ENCODE measurements at regions not wholly inside any gene's neighbourhood (a gene's known extent, or its start where the extent isn't known, plus 50 kb on each side); places are given as distances from the start of the nearest gene placed in this dataset.

DNA sequence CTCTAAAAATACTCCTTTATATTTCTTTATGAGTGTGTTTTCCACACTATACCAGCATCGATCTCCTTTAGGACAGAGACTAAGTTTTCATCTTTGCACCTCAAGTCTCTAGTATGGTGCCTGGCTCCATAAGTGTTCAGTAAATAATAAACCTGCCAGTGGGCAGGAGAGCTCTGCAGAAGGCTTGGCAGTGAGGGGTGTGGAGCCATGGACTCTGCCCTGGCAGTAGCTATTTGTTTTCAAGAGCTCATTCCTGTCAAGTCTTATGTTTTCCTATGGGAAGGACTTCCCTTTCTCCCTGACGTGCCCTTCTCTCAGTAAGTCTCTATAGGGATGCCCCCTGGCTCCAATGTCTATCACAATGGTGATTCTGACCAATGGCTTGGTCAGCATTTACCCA, 252.2 kb downstream of the PIK3R1 start:
- Histone ChIP-seq H3K27me3 (ENCODE audit: control insufficient read depth, insufficient read depth, low read length) (no peaks in the 10 kb centered on the region), H3K4me3 (ENCODE audit: low read depth, low read length) (no peak overlapping the region), H3K36me3 (ENCODE audit: control insufficient read depth, insufficient read depth, low read length) (no peaks in the 10 kb centered on the region), H3K4me1 (ENCODE audit: control insufficient read depth, insufficient read depth, low read length) (0 out of 2 replicates have a peak, but pooled peaks cover 4% of the 10 kb centered on the region), H3K9me3 (ENCODE audit: control insufficient read depth, insufficient read depth, low read depth, low read length) (no peaks in the 10 kb centered on the region), H3K27ac (ENCODE audit: low read depth, low read length) (no peak overlapping the region), H3K9ac (ENCODE audit: low read length) (no peak overlapping the region)

DNA sequence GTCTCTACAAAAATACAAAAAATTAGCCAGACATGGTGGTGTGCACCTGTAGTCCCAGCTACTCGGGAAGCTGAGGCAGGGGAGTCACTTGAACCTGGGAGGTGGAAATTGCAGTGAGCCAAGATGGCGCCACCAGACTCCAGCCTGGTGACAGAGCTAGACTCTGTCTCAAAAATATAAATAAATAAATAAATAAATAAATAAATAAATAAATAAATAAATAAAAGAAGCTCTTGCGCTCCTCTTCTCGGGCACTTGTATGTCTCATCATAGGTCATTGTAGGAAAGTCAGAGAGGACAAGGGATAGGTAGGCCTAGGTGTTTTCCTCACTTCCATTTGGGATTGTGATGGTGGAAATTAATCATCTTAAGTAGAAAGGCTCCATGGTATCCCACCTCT, 252.8 kb downstream of the PIK3R1 start:
- Histone ChIP-seq H3K27me3 (ENCODE audit: control insufficient read depth, insufficient read depth, low read length) (no peaks in the 10 kb centered on the region), H3K4me1 (ENCODE audit: control insufficient read depth, insufficient read depth, low read length) (0 out of 2 replicates have a peak, but pooled peaks cover 4% of the 10 kb centered on the region), H3K9ac (ENCODE audit: low read length) (no peak overlapping the region), H3K9me3 (ENCODE audit: control insufficient read depth, insufficient read depth, low read depth, low read length) (no peaks in the 10 kb centered on the region), H3K36me3 (ENCODE audit: control insufficient read depth, insufficient read depth, low read length) (no peaks in the 10 kb centered on the region), H3K27ac (ENCODE audit: low read depth, low read length) (no peak overlapping the region), H3K4me3 (ENCODE audit: low read depth, low read length) (no peak overlapping the region)

DNA sequence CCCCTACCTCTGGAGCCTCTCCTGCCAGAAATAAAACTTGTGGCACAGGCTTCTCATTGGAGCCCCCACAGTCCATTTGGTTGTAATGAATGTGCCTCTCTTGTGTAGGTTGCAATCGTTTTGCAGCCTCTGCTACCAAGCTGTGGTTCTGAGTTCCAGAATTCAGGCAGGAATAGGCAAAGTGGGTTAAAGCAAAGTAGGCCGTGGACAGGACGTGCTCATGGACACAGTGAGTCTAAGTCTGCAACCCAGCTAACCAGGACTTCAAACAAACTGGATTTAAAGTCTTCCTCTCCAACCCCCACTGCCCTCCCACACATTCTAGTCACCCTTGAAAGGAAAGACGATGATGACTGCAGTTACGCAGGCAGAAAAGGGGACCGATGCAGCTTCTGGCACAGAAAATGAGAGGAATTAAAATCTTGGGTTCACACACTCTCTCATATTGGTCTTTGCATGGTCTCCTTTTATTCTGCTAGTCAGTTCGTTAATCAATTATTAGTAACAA, 260.0 kb downstream of the PIK3R1 start:
- H3K4me1 ChIP-seq (ENCODE audit: control insufficient read depth, insufficient read depth, low read length), result no peaks in the 10 kb centered on the region
- H3K9ac ChIP-seq (ENCODE audit: low read length), result no peak overlapping the region
- no peaks in the 10 kb centered on the region for H3K36me3 ChIP-seq (ENCODE audit: control insufficient read depth, insufficient read depth, low read length)
- no peaks in the 10 kb centered on the region for H3K27me3 ChIP-seq (ENCODE audit: control insufficient read depth, insufficient read depth, low read length)
- H3K9me3 ChIP-seq (ENCODE audit: control insufficient read depth, insufficient read depth, low read depth, low read length), result no peaks in the 10 kb centered on the region
- no peak overlapping the region for H3K27ac ChIP-seq (ENCODE audit: low read depth, low read length)
- H3K4me3 ChIP-seq (ENCODE audit: low read depth, low read length), result no peak overlapping the region

DNA sequence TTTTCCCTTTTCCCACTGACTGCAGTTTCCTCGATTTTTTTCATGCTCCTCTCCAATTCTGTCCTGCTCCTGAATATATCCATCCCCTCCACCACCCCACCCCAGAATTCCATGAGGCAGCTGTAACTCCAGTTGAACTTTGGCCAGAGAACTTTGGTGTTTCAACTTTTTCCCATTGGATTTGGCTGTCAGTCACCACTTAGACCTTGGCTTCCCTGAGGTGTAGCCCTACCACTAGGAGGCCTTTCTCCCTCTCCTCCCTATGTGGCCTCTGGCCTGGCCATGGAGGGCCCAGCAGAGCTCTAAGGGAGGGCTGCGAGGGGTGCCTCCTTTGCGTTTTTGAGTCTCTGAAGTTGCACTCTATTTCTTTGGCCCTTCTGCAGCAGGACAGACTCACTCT, 261.3 kb downstream of the PIK3R1 start:
- Histone ChIP-seq H3K27me3 (ENCODE audit: control insufficient read depth, insufficient read depth, low read length) (no peaks in the 10 kb centered on the region), H3K4me1 (ENCODE audit: control insufficient read depth, insufficient read depth, low read length) (no peaks in the 10 kb centered on the region), H3K36me3 (ENCODE audit: control insufficient read depth, insufficient read depth, low read length) (no peaks in the 10 kb centered on the region), H3K4me3 (ENCODE audit: low read depth, low read length) (no peak overlapping the region), H3K9ac (ENCODE audit: low read length) (no peak overlapping the region), H3K27ac (ENCODE audit: low read depth, low read length) (no peak overlapping the region), H3K9me3 (ENCODE audit: control insufficient read depth, insufficient read depth, low read depth, low read length) (no peaks in the 10 kb centered on the region)

DNA sequence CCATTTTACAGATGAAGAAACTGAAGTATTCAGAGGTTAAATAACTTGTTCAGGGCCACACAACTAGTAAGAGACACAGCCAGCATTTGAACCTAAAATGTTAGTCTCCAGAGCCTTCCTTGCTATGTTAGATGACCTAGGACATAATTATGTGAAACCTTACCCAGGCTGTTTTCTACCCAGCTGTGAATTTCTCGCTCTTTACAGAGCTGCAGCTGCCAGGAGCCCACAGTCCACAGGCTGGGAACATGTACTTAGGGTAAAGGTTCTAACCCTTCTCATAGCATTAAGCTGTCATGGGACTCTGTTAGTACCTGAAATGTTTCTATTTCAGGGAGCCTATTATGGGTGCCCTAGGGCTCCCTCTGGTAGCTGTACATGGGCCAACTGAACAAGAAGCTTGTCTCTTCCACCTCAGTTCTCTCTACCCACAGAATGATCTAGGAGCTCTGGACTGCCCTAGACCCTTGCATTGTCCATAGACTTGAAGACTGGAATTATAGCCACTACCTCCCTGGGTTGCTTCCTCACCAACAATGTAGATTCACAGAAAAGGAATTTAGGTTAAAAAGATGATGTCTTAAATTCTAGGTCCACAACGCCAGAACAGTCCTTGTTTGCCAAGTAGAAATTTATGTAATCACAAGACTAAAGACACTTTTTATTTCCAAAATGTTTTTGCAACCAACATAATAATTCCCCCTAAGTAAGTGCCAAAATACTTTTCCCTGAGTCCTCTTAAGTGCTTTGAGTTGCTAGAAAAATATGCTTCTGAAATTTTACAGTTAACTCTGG, 262.9 kb downstream of the PIK3R1 start:
- Histone ChIP-seq H3K4me3 (ENCODE audit: low read depth, low read length) (no peak overlapping the region), H3K9me3 (ENCODE audit: control insufficient read depth, insufficient read depth, low read depth, low read length) (no peaks in the 10 kb centered on the region), H3K4me1 (ENCODE audit: control insufficient read depth, insufficient read depth, low read length) (no peaks in the 10 kb centered on the region), H3K27ac (ENCODE audit: low read depth, low read length) (no peak overlapping the region), H3K36me3 (ENCODE audit: control insufficient read depth, insufficient read depth, low read length) (no peaks in the 10 kb centered on the region), H3K9ac (ENCODE audit: low read length) (no peak overlapping the region), H3K27me3 (ENCODE audit: control insufficient read depth, insufficient read depth, low read length) (no peaks in the 10 kb centered on the region)

DNA sequence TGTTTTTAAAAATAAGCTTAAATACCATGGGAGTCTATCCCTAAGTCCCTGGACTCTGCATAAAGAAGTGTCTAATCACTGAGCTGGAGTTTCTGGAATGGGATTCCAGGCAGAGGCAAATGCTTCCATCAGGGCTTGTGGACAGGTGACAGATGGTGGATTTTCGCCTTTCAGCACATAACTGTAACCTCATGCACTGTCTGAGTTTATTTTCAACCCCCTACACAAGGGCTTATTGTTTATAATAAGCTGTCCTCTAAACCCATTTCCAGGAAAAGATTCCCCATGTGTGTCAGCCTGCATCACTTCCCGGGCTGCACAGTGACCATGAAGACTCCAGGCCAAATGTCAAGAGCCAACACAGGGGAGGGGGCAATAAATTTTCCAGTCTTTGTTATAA, 264.0 kb downstream of the PIK3R1 start:
- Histone ChIP-seq H3K9me3 (ENCODE audit: control insufficient read depth, insufficient read depth, low read depth, low read length) (no peaks in the 10 kb centered on the region), H3K36me3 (ENCODE audit: control insufficient read depth, insufficient read depth, low read length) (no peaks in the 10 kb centered on the region), H3K27ac (ENCODE audit: low read depth, low read length) (no peak overlapping the region), H3K4me1 (ENCODE audit: control insufficient read depth, insufficient read depth, low read length) (no peaks in the 10 kb centered on the region), H3K27me3 (ENCODE audit: control insufficient read depth, insufficient read depth, low read length) (no peaks in the 10 kb centered on the region), H3K9ac (ENCODE audit: low read length) (no peak overlapping the region), H3K4me3 (ENCODE audit: low read depth, low read length) (no peak overlapping the region)

DNA sequence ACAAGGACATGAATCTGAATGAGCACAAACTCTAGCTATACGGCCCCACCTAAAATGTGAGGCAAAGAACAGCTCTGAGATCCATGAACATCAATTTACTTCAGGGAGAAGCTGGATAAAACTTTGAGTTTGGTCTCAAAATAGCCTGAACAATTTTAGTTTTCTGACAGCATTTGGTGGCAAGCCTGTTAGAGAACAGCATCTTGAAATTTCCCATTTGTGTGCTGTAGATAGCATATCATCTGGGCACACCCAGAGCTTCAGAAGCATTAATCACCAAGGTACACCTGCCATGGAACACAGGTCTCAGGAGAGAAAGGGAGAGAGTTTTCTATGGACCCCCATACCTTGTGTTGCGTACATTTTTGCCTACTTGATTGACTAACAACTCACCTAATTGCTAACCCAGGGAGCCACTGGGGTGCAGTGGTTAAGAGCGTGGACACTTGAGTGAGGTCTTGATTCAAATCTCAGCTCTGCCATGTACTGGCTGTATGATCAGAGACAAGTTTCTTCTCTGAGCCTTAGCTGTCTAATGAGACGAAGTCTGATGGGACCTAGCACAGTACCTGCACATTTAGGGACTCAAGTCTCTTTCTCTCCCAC, 264.9 kb downstream of the PIK3R1 start:
- no peaks in the 10 kb centered on the region for H3K27me3 ChIP-seq (ENCODE audit: control insufficient read depth, insufficient read depth, low read length)
- H3K27ac ChIP-seq (ENCODE audit: low read depth, low read length), result no peak overlapping the region
- no peaks in the 10 kb centered on the region for H3K9me3 ChIP-seq (ENCODE audit: control insufficient read depth, insufficient read depth, low read depth, low read length)
- no peak overlapping the region for H3K4me3 ChIP-seq (ENCODE audit: low read depth, low read length)
- no peak overlapping the region for H3K9ac ChIP-seq (ENCODE audit: low read length)
- H3K36me3 ChIP-seq (ENCODE audit: control insufficient read depth, insufficient read depth, low read length), result no peaks in the 10 kb centered on the region
- no peaks in the 10 kb centered on the region for H3K4me1 ChIP-seq (ENCODE audit: control insufficient read depth, insufficient read depth, low read length)

DNA sequence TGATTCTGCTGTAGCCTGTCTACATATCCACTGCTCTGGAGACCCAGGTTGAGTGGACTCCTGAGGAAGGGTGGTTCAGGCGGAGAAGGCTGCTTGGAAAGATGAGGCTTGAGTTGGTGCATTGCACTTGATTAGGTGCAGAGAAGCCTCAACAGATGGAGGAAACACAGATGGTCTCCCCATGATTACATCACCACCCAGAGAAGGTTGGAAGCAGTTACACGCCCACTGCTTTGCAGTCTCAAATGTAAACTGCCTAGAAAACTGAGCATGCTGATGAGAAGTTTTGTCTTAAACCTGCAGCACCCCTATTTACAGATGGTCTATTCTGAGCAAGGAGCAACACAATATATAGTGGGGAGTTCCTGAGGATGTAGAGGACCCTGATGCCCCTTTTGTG, 266.6 kb downstream of the PIK3R1 start:
- Histone ChIP-seq H3K9ac (ENCODE audit: low read length) (no peak overlapping the region), H3K27me3 (ENCODE audit: control insufficient read depth, insufficient read depth, low read length) (no peaks in the 10 kb centered on the region), H3K9me3 (ENCODE audit: control insufficient read depth, insufficient read depth, low read depth, low read length) (no peaks in the 10 kb centered on the region; the same call in 1 of the 2 replicates), H3K36me3 (ENCODE audit: control insufficient read depth, insufficient read depth, low read length) (no peaks in the 10 kb centered on the region), H3K4me3 (ENCODE audit: low read depth, low read length) (no peak overlapping the region), H3K27ac (ENCODE audit: low read depth, low read length) (no peak overlapping the region), H3K4me1 (ENCODE audit: control insufficient read depth, insufficient read depth, low read length) (no peaks in the 10 kb centered on the region)

DNA sequence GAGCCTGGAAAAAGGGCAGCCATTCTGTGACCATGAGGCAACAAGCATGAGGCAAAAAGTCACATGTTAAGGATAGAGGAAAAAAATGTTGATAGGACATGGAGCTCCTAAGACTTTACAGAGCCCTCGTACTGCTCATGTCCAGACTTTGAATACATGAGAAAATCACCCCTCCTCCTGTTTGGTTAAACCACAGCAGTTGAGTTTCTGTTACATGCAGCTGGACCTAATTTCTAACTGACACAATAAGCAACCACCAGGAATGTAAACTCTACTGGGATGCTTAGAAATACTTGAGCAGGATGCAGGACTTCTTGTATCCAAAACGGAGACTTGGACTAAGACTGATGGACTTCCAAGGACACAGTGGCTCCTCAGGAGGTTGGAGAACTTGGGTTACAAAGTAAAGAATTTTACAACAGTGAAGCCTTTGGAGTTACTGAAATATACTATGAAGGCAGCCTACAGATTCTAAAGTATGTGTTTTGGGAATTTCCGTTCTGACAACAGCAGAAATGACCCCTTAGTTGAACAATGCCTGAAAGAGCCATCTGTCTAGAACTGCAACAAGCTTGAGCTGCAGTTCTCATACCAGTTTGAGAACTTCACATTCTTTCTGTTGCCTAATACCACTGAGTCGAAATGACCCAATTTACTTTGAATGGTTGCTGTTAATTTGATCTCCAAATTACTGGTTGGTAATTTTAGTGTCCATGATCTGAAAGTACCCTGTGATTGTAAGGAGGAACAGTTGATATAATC, 268.9 kb downstream of the PIK3R1 start:
- Histone ChIP-seq H3K27ac (ENCODE audit: low read depth, low read length) (no peak overlapping the region), H3K27me3 (ENCODE audit: control insufficient read depth, insufficient read depth, low read length) (no peaks in the 10 kb centered on the region), H3K9me3 (ENCODE audit: control insufficient read depth, insufficient read depth, low read depth, low read length) (peaks cover 3% of the 10 kb centered on the region; the same call in 1 of the 2 replicates), H3K4me1 (ENCODE audit: control insufficient read depth, insufficient read depth, low read length) (no peaks in the 10 kb centered on the region), H3K9ac (ENCODE audit: low read length) (no peak overlapping the region), H3K4me3 (ENCODE audit: low read depth, low read length) (no peak overlapping the region), H3K36me3 (ENCODE audit: control insufficient read depth, insufficient read depth, low read length) (no peaks in the 10 kb centered on the region)

DNA sequence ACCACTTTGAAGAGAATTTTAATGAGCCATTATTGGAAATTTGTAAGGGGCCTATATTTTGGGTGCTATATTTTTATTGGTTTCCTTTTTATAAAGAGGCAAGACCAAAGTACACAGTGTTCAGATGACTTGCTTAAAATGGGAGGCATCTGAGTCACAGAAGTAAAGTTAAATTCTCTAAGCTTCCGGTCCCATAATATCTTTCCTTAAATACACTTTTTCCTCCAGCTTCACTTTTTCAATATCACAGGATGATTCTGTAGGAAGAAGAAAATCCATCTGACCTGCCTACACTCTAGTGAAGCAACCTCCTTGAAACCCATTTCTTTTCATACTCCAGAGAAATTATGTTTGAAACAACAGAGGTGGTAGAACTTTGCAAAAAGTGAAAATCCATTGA, 274.0 kb downstream of the PIK3R1 start:
- no peaks in the 10 kb centered on the region for H3K27me3 ChIP-seq (ENCODE audit: control insufficient read depth, insufficient read depth, low read length)
- no peak overlapping the region for H3K27ac ChIP-seq (ENCODE audit: low read depth, low read length)
- H3K4me1 ChIP-seq (ENCODE audit: control insufficient read depth, insufficient read depth, low read length), result no peaks in the 10 kb centered on the region
- H3K9ac ChIP-seq (ENCODE audit: low read length), result no peak overlapping the region
- no peaks in the 10 kb centered on the region for H3K36me3 ChIP-seq (ENCODE audit: control insufficient read depth, insufficient read depth, low read length)
- H3K9me3 ChIP-seq (ENCODE audit: control insufficient read depth, insufficient read depth, low read depth, low read length), result peaks cover 3% of the 10 kb centered on the region; the same call in 1 of the 2 replicates
- H3K4me3 ChIP-seq (ENCODE audit: low read depth, low read length), result no peak overlapping the region

DNA sequence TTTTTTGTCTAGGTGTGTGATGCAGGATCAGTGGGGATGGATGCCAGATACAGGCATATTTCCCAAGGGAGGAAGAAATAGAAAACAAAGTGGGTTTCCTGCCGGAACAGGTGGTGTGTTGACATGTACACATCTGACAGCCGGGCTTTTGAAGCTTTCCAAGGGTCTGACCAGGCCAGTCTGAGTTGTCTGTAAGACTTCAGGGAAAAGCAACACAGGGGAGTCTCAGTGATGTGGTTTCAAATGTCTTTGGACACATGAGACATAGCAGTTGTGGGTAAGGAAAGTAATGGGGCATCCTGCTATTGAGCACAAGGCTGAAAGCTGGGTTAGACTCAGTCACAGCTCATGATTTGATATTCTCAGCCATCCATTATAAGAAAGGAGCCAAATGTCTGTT, 274.9 kb downstream of the PIK3R1 start:
- Histone ChIP-seq H3K27ac (ENCODE audit: low read depth, low read length) (no peak overlapping the region), H3K27me3 (ENCODE audit: control insufficient read depth, insufficient read depth, low read length) (no peaks in the 10 kb centered on the region), H3K9ac (ENCODE audit: low read length) (no peak overlapping the region), H3K4me3 (ENCODE audit: low read depth, low read length) (no peak overlapping the region), H3K36me3 (ENCODE audit: control insufficient read depth, insufficient read depth, low read length) (no peaks in the 10 kb centered on the region), H3K9me3 (ENCODE audit: control insufficient read depth, insufficient read depth, low read depth, low read length) (peaks cover 7% of the 10 kb centered on the region), H3K4me1 (ENCODE audit: control insufficient read depth, insufficient read depth, low read length) (no peaks in the 10 kb centered on the region)
